ENCODE measurements at regions not wholly inside any gene's neighbourhood (a gene's known extent, or its start where the extent isn't known, plus 50 kb on each side); places are given as distances from the start of the nearest gene placed in this dataset.
"Not testable (repeated sequence)": the region's sequence is repeated elsewhere in the genome, so short reads cannot be mapped to it uniquely, and the experiment has no call there.

GRCh38 chr2:2782007-2782406 lies 450.9 kb upstream of the MYT1L start:
- DNase-seq: no peak

GRCh38 chr2:2779727-2780126 lies 448.7 kb upstream of the MYT1L start:
- no peak for DNase-seq

- DNase-seq: no peak
Measured at GRCh38 chr2:2777876-2778275, 446.8 kb upstream of the MYT1L start.

- DNase-seq: no peak
Measured at GRCh38 chr2:2777213-2777612, 446.1 kb upstream of the MYT1L start.

GRCh38 chr2:2775018-2775417 lies 443.9 kb upstream of the MYT1L start:
- no peak for DNase-seq

GRCh38 chr2:2773692-2774091 lies 442.6 kb upstream of the MYT1L start:
- no peak for DNase-seq

GRCh38 chr2:2773080-2773479 lies 442.0 kb upstream of the MYT1L start:
- DNase-seq: not testable (repeated sequence)

GRCh38 chr2:2771721-2772411 lies 440.8 kb upstream of the MYT1L start:
- no peak for DNase-seq

GRCh38 chr2:2769481-2770431 lies 438.7 kb upstream of the MYT1L start:
- no peak for DNase-seq

- DNase-seq: no peak
Measured at GRCh38 chr2:2768476-2768875, 437.4 kb upstream of the MYT1L start.

GRCh38 chr2:2767837-2768236 lies 436.8 kb upstream of the MYT1L start:
- no peak for DNase-seq

- DNase-seq: no peak
Measured at GRCh38 chr2:2765839-2766495, 434.9 kb upstream of the MYT1L start.

- no peak for DNase-seq
Measured at GRCh38 chr2:2765176-2765800, 434.2 kb upstream of the MYT1L start.

- DNase-seq: no peak
Measured at GRCh38 chr2:2764739-2765138, 433.7 kb upstream of the MYT1L start.

GRCh38 chr2:2764001-2764355 lies 432.9 kb upstream of the MYT1L start:
- DNase-seq: no peak

- DNase-seq: no peak
Measured at GRCh38 chr2:2763351-2764000, 432.4 kb upstream of the MYT1L start.

- DNase-seq: no peak
Measured at GRCh38 chr2:2762913-2763312, 431.8 kb upstream of the MYT1L start.

GRCh38 chr2:2762166-2762908 lies 431.3 kb upstream of the MYT1L start:
- DNase-seq: no peak

- no peak for DNase-seq
Measured at GRCh38 chr2:2758793-2759367, 427.8 kb upstream of the MYT1L start.

- no peak for DNase-seq
Measured at GRCh38 chr2:2757764-2758163, 426.7 kb upstream of the MYT1L start.

- DNase-seq: no peak
Measured at GRCh38 chr2:2756886-2757285, 425.8 kb upstream of the MYT1L start.

GRCh38 chr2:2755990-2756389 lies 424.9 kb upstream of the MYT1L start:
- DNase-seq: no peak
